ENCODE measurements at regions not wholly inside any gene's neighbourhood (a gene's known extent, or its start where the extent isn't known, plus 50 kb on each side); places are given as distances from the start of the nearest gene placed in this dataset.

GRCh38 chr2:160694221-160694620, 200.6 kb upstream of the RBMS1 start:
- no peaks in the 10 kb centered on the region for H3K36me3 Mint-ChIP-seq
- peaks cover 0 to 3% (median 0%) of the 10 kb centered on the region in 8 donors for H3K9me3 Mint-ChIP-seq
- Histone ChIP-seq H3K27ac (ENCODE audit: low read depth, low read length) (no peak overlapping the region), H3K27me3 (ENCODE audit: insufficient read depth, low read length) (no peaks in the 10 kb centered on the region), H3K9me3 (ENCODE audit: control insufficient read depth in 1 of 2, low read length in 2 of 2) (no peaks in the 10 kb centered on the region), H3K4me1 (ENCODE audit: insufficient read depth, low read length) (no peaks in the 10 kb centered on the region), H3K36me3 (ENCODE audit: insufficient read depth, low read length) (no peaks in the 10 kb centered on the region), H3K4me3 (ENCODE audit: low read length in 2 of 2) (no peak overlapping the region)
- H3K4me1 Mint-ChIP-seq = no peaks in the 10 kb centered on the region
- H3K4me3 Mint-ChIP-seq = no peak overlapping the region
- no peak for DNase-seq
- POLR2A ChIA-PET (ENCODE audit: partially characterized antibody) = no interaction called here
- peaks cover 0 to 2% of the 10 kb centered on the region in 2 donors for H3K27me3 Mint-ChIP-seq
- CTCF ChIA-PET (ENCODE audit: partially characterized antibody) = no interaction called here
- no peak overlapping the region for H3K27ac Mint-ChIP-seq
- intact Hi-C loops (cut with micrococcal nuclease) = no loop called here

GRCh38 chr2:160694631-160695030, 201.0 kb upstream of the RBMS1 start:
- Histone ChIP-seq H3K4me3 (ENCODE audit: low read length in 2 of 2) (no peak overlapping the region), H3K36me3 (ENCODE audit: insufficient read depth, low read length) (no peaks in the 10 kb centered on the region), H3K4me1 (ENCODE audit: insufficient read depth, low read length) (no peaks in the 10 kb centered on the region), H3K27ac (ENCODE audit: low read depth, low read length) (no peak overlapping the region), H3K9me3 (ENCODE audit: control insufficient read depth in 1 of 2, low read length in 2 of 2) (no peaks in the 10 kb centered on the region), H3K27me3 (ENCODE audit: insufficient read depth, low read length) (no peaks in the 10 kb centered on the region)
- Mint-ChIP-seq H3K36me3 (no peaks in the 10 kb centered on the region), H3K9me3 (peaks cover 0 to 3% (median 0%) of the 10 kb centered on the region in 8 donors), H3K4me1 (no peaks in the 10 kb centered on the region), H3K27me3 (peaks cover 0 to 2% of the 10 kb centered on the region in 2 donors), H3K27ac (no peak overlapping the region), H3K4me3 (no peak overlapping the region)
- ChIA-PET POLR2A (ENCODE audit: partially characterized antibody) (no interaction called here), CTCF (ENCODE audit: partially characterized antibody) (no interaction called here)
- intact Hi-C loops (cut with micrococcal nuclease) = no loop called here
- DNase-seq = no peak

- Histone ChIP-seq H3K9me3 (ENCODE audit: control insufficient read depth in 1 of 2, low read length in 2 of 2) (no peaks in the 10 kb centered on the region), H3K27me3 (ENCODE audit: insufficient read depth, low read length) (no peaks in the 10 kb centered on the region), H3K4me3 (ENCODE audit: low read length in 2 of 2) (no peak overlapping the region), H3K4me1 (ENCODE audit: insufficient read depth, low read length) (no peaks in the 10 kb centered on the region), H3K27ac (ENCODE audit: low read depth, low read length) (no peak overlapping the region), H3K36me3 (ENCODE audit: insufficient read depth, low read length) (no peaks in the 10 kb centered on the region)
- H3K4me1 Mint-ChIP-seq = no peaks in the 10 kb centered on the region
- H3K27ac Mint-ChIP-seq = no peak overlapping the region
- no peak for DNase-seq
- ChIA-PET CTCF (ENCODE audit: partially characterized antibody) (no interaction called here), POLR2A (ENCODE audit: partially characterized antibody) (no interaction called here)
- H3K9me3 Mint-ChIP-seq = peaks cover 0 to 3% (median 0%) of the 10 kb centered on the region in 8 donors
- H3K27me3 Mint-ChIP-seq = peaks cover 0 to 2% of the 10 kb centered on the region in 2 donors
- intact Hi-C loops (cut with micrococcal nuclease) = no loop called here
- H3K4me3 Mint-ChIP-seq = no peak overlapping the region
- H3K36me3 Mint-ChIP-seq = no peaks in the 10 kb centered on the region
Observed at GRCh38 chr2:160695402-160696086, 201.9 kb upstream of the RBMS1 start.

- Mint-ChIP-seq H3K27me3 (peaks cover under 1 to 3% of the 10 kb centered on the region in 2 donors), H3K4me3 (no peak overlapping the region), H3K4me1 (no peaks in the 10 kb centered on the region), H3K9me3 (peaks cover 0 to 4% (median 0%) of the 10 kb centered on the region in 8 donors), H3K36me3 (no peaks in the 10 kb centered on the region), H3K27ac (no peak overlapping the region)
- no peaks in the 10 kb centered on the region for H3K27me3 ChIP-seq (ENCODE audit: insufficient read depth, low read length)
- no peaks in the 10 kb centered on the region for H3K4me1 ChIP-seq (ENCODE audit: insufficient read depth, low read length)
- H3K36me3 ChIP-seq (ENCODE audit: insufficient read depth, low read length) = no peaks in the 10 kb centered on the region
- ChIA-PET CTCF (ENCODE audit: partially characterized antibody) (no interaction called here), POLR2A (ENCODE audit: partially characterized antibody) (no interaction called here)
- no peaks in the 10 kb centered on the region for H3K9me3 ChIP-seq (ENCODE audit: control insufficient read depth in 1 of 2, low read length in 2 of 2)
- intact Hi-C loops (cut with micrococcal nuclease) = no loop called here
- no peak for DNase-seq
- no peak overlapping the region for H3K27ac ChIP-seq (ENCODE audit: low read depth, low read length)
- no peak overlapping the region for H3K4me3 ChIP-seq (ENCODE audit: low read length in 2 of 2)
Observed at GRCh38 chr2:160696087-160696452, 202.5 kb upstream of the RBMS1 start.

GRCh38 chr2:160697817-160698216, 204.2 kb upstream of the RBMS1 start:
- intact Hi-C loops (cut with micrococcal nuclease) = no loop called here
- POLR2A ChIA-PET (ENCODE audit: partially characterized antibody) = no interaction called here
- no peaks in the 10 kb centered on the region for H3K36me3 Mint-ChIP-seq
- no peaks in the 10 kb centered on the region for H3K4me1 ChIP-seq (ENCODE audit: insufficient read depth, low read length)
- no peaks in the 10 kb centered on the region for H3K9me3 ChIP-seq (ENCODE audit: control insufficient read depth in 1 of 2, low read length in 2 of 2)
- peaks cover 3 to 4% of the 10 kb centered on the region in 2 donors for H3K27me3 Mint-ChIP-seq
- H3K4me1 Mint-ChIP-seq = no peaks in the 10 kb centered on the region
- no peaks in the 10 kb centered on the region for H3K27me3 ChIP-seq (ENCODE audit: insufficient read depth, low read length)
- H3K4me3 ChIP-seq (ENCODE audit: low read length in 2 of 2) = no peak overlapping the region
- CTCF ChIA-PET (ENCODE audit: partially characterized antibody) = no interaction called here
- H3K9me3 Mint-ChIP-seq = peaks cover 0 to 5% (median 0%) of the 10 kb centered on the region in 8 donors
- DNase-seq = no peak
- H3K27ac Mint-ChIP-seq = no peak overlapping the region
- no peak overlapping the region for H3K4me3 Mint-ChIP-seq
- no peak overlapping the region for H3K27ac ChIP-seq (ENCODE audit: low read depth, low read length)
- no peaks in the 10 kb centered on the region for H3K36me3 ChIP-seq (ENCODE audit: insufficient read depth, low read length)

- H3K4me3 Mint-ChIP-seq = no peak overlapping the region
- DNase-seq = no peak
- Histone ChIP-seq H3K36me3 (ENCODE audit: insufficient read depth, low read length) (no peaks in the 10 kb centered on the region), H3K4me3 (ENCODE audit: low read length in 2 of 2) (no peak overlapping the region), H3K27ac (ENCODE audit: low read depth, low read length) (no peak overlapping the region), H3K9me3 (ENCODE audit: control insufficient read depth in 1 of 2, low read length in 2 of 2) (no peaks in the 10 kb centered on the region), H3K4me1 (ENCODE audit: insufficient read depth, low read length) (peaks cover 10% of the 10 kb centered on the region), H3K27me3 (ENCODE audit: insufficient read depth, low read length) (no peaks in the 10 kb centered on the region)
- CTCF ChIA-PET (ENCODE audit: partially characterized antibody) = no interaction called here
- intact Hi-C loops (cut with micrococcal nuclease) = no loop called here
- no peaks in the 10 kb centered on the region for H3K36me3 Mint-ChIP-seq
- H3K4me1 Mint-ChIP-seq = peaks cover 9 to 14% (median 9%) of the 10 kb centered on the region in 4 donors
- peaks cover 0 to 5% (median 0%) of the 10 kb centered on the region in 8 donors for H3K9me3 Mint-ChIP-seq
- no peak overlapping the region for H3K27ac Mint-ChIP-seq
- POLR2A ChIA-PET (ENCODE audit: partially characterized antibody) = interaction anchor here (0.6 kb wide), 1 partner anchor 150 kb away, joined by 3 read pairs; no protein-coding TSS in a partner anchor
- H3K27me3 Mint-ChIP-seq = peaks cover 2 to 3% of the 10 kb centered on the region in 2 donors
Observed at GRCh38 chr2:160700021-160700814, 206.6 kb upstream of the RBMS1 start.

GRCh38 chr2:160701822-160702221, 208.2 kb upstream of the RBMS1 start:
- Mint-ChIP-seq H3K4me1 (peaks cover 9 to 14% (median 9%) of the 10 kb centered on the region in 4 donors), H3K27ac (no peak overlapping the region), H3K27me3 (peaks cover 2 to 3% of the 10 kb centered on the region in 2 donors), H3K36me3 (no peaks in the 10 kb centered on the region), H3K4me3 (no peak overlapping the region), H3K9me3 (peaks cover 0 to 5% (median 0%) of the 10 kb centered on the region in 8 donors)
- ChIA-PET CTCF (ENCODE audit: partially characterized antibody) (no interaction called here), POLR2A (ENCODE audit: partially characterized antibody) (no interaction called here)
- intact Hi-C loops (cut with micrococcal nuclease) = no loop called here
- H3K9me3 ChIP-seq (ENCODE audit: control insufficient read depth in 1 of 2, low read length in 2 of 2) = no peaks in the 10 kb centered on the region
- H3K36me3 ChIP-seq (ENCODE audit: insufficient read depth, low read length) = no peaks in the 10 kb centered on the region
- no peaks in the 10 kb centered on the region for H3K27me3 ChIP-seq (ENCODE audit: insufficient read depth, low read length)
- no peak overlapping the region for H3K4me3 ChIP-seq (ENCODE audit: low read length in 2 of 2)
- DNase-seq = no peak
- H3K27ac ChIP-seq (ENCODE audit: low read depth, low read length) = no peak overlapping the region
- H3K4me1 ChIP-seq (ENCODE audit: insufficient read depth, low read length) = peaks cover 10% of the 10 kb centered on the region

All from CD4-positive, alpha-beta memory T cell (primary cell).